MM.1S (cell line): ENCODE measurements at regions not wholly inside any gene's neighbourhood (a gene's known extent, or its start where the extent isn't known, plus 50 kb on each side); places are given as distances from the start of the nearest gene placed in this dataset.

Experiments used
- EZH2 ChIP-seq: fragments of 300-600 bp; sonication (generic); optimal IDR thresholded peaks from 2 replicates; pipeline ENCODE3; 2017; ENCODE audit warnings: low read depth, mild to moderate bottlenecking, antibody characterized with exemption, low read length, mixed read lengths
- EZH2phosphoT487 ChIP-seq: fragments of 300-600 bp; sonication (generic); IDR thresholded peaks from 2 replicates; pipeline ENCODE4 v1.6.1; 2018; ENCODE audit warnings: antibody characterized with exemption, low read length
- TF ChIP-seq, protein P1 (sequence below): fragments of 300-600 bp; sonication (generic); IDR thresholded peaks from 2 replicates; pipeline ENCODE4 v1.5.1; 2016; ENCODE audit warnings: antibody characterized with exemption, low read length, mixed read lengths

GRCh38 chr14:34021096-34021495 is 70.2 kb upstream of the EGLN3 start:
- TF ChIP-seq, protein P1, sequence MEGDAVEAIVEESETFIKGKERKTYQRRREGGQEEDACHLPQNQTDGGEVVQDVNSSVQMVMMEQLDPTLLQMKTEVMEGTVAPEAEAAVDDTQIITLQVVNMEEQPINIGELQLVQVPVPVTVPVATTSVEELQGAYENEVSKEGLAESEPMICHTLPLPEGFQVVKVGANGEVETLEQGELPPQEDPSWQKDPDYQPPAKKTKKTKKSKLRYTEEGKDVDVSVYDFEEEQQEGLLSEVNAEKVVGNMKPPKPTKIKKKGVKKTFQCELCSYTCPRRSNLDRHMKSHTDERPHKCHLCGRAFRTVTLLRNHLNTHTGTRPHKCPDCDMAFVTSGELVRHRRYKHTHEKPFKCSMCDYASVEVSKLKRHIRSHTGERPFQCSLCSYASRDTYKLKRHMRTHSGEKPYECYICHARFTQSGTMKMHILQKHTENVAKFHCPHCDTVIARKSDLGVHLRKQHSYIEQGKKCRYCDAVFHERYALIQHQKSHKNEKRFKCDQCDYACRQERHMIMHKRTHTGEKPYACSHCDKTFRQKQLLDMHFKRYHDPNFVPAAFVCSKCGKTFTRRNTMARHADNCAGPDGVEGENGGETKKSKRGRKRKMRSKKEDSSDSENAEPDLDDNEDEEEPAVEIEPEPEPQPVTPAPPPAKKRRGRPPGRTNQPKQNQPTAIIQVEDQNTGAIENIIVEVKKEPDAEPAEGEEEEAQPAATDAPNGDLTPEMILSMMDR: no peak
- TF ChIP-seq EZH2 (no peak), EZH2phosphoT487 (no peak)
